ENCODE measurements at regions not wholly inside any gene's neighbourhood (a gene's known extent, or its start where the extent isn't known, plus 50 kb on each side); places are given as distances from the start of the nearest gene placed in this dataset.

DNA sequence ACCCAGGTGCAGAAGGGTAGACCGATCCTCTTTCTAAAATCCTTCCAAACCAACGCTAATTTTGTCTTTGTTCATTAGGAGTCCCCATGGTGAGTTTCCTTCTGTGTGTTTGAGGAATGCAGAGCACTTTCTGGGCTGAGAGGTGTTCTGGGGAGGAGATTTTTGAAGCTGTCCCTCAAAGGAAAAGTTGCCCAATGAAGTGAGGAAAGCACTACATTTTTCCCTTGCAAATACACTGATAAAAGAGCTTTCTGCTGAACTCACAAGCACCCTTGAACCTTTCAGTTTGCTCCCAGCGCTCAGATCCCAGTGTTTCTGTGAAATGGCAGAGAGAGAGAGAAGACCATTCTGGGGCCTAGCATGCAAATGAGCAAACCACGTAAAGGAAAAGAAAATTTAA lies 299.6 kb upstream of the FANCL start:
- no peak for TF ChIP-seq CTCF (IDR thresholded peaks at IDR 0.05; ENCODE audit: poor library complexity, severe bottlenecking)
- no peak for TF ChIP-seq POLR2AphosphoS5 (IDR thresholded peaks at IDR 0.05)
- no peak for TF ChIP-seq EZH2 (IDR thresholded peaks at IDR 0.05; ENCODE audit: borderline replicate concordance, insufficient read depth, low read length, poor library complexity, severe bottlenecking)
- no peak for TF ChIP-seq TAF1 (IDR thresholded peaks at IDR 0.05; ENCODE audit: low read depth)
- no peak for TF ChIP-seq EP300 (conservative IDR thresholded peaks at IDR 0.05; ENCODE audit: poor library complexity, severe bottlenecking)
- no peak for TF ChIP-seq RAD21 (conservative IDR thresholded peaks at IDR 0.05)
